Heart right ventricle (tissue), 16 donors: ENCODE measurements at regions not wholly inside any gene's neighbourhood (a gene's known extent, or its start where the extent isn't known, plus 50 kb on each side); places are given as distances from the start of the nearest gene placed in this dataset.
"Not testable (repeated sequence)": the region's sequence is repeated elsewhere in the genome, so short reads cannot be mapped to it uniquely, and the experiment has no call there.

Experiments
- ATAC-seq, 8 donors: fragments of 200-7000 bp; cut with Tn5 transposase; one replicate each; pipeline ENCODE4 v1.9.1; 2020; ENCODE audit warnings: mild to moderate bottlenecking in 8 of 8, moderate library complexity in 8 of 8, moderate number of reproducible peaks in 1 of 8
- DNase-seq, 2 donors: peaks; one replicate each; pipeline ENCODE4 v3.0.0-alpha.2; 2020
- H3K27ac ChIP-seq, 10 donors: fragments of 200-600 bp; sonication (generic) in 2 of 10; one replicate each; pipeline versions ENCODE4 v1.5.0 to v1.8.0; 2020 to 2022; ENCODE audit warnings: mild to moderate bottlenecking in 3 of 10
- H3K27me3 ChIP-seq, 7 donors: fragments of 200-600 bp; one replicate each; pipeline ENCODE4 v1.8.0; 2021 to 2022; ENCODE audit warnings: mild to moderate bottlenecking in 2 of 7
- H3K36me3 ChIP-seq, 9 donors: fragments of 200-600 bp; sonication (generic) in 1 of 9; one replicate each; pipeline versions ENCODE4 v1.5.0 to v1.8.0; 2020 to 2022; ENCODE audit warnings: mild to moderate bottlenecking in 2 of 9
- H3K4me1 ChIP-seq, 9 donors: fragments of 200-600 bp; sonication (generic) in 1 of 9; one replicate each; pipeline versions ENCODE4 v1.5.0 to v1.8.0; 2020 to 2022; ENCODE audit warnings: mild to moderate bottlenecking in 4 of 9
- H3K4me3 ChIP-seq, 10 donors: fragments of 200-600 bp; sonication (generic) in 2 of 10; one replicate each; pipeline versions ENCODE4 v1.5.0 to v1.8.0; 2020 to 2022; ENCODE audit warnings: mild to moderate bottlenecking in 7 of 10, moderate library complexity in 2 of 10
- H3K9me3 ChIP-seq, 11 donors: fragments of 200-600 bp in 10 of 11; sonication (generic) in 2 of 11; one replicate each; pipeline versions ENCODE4 v1.5.0 to v1.8.0; 2013 to 2022; ENCODE audit warnings: mild to moderate bottlenecking in 2 of 11, control low read depth in 1 of 11, moderate library complexity in 1 of 11
- WGBS, 2 donors: extraction: QIAGEN DNeasy Blood & Tissue Kit; methylation state at CpG; one replicate each; pipeline ENCODE4 v1.1.7; 2013; ENCODE audit warnings: inconsistent platforms in 1 of 2; 5-methylcytosine and 5-hydroxymethylcytosine counted together
- intact Hi-C, 10 donors: fragments of 100-400 bp; cut with DNase I; formaldehyde crosslinking; loops; one replicate each; pipeline versions ENCODE4 v1.11.1 to v1.14.2; 2022
- TF ChIP-seq, protein P1 (sequence below), 9 donors: fragments of 200-600 bp; sonication (generic) in 2 of 9; IDR thresholded peaks; one replicate each; pipeline versions ENCODE4 v1.5.0 to v1.8.0; 2021 to 2022; ENCODE audit warnings: antibody characterized with exemption in 9 of 9, mild to moderate bottlenecking in 5 of 9, moderate library complexity in 1 of 9
- donor health status: Arrhythmogenic right ventricular cardiomyopathy.
- donor health status: ischemic (EF 13 %, LVEDD 7.1; RV severe dilation, severe dysfunction).
- donor health status: healthy with polysubstance abuse.
- donor health status: DM: no; HTN: yes; CAD: no.
- donor health status: DM: no; HTN: no; CAD: no.
- donor health status: ischemic (EF 25% LVEDD 6.9; RV normal size, moderate dysfunction).
- donor health status: ischemic (EF 25% LVEDD 5.7; RV mildly dilated, moderate dysfunction).
- donor health status: healthy.
- donor health status: DM: yes; HTN: yes; CAD: no.
- donor health status: Ischemic cardiomyopathy.
- donor health status: ischemic (EF 35%, LVEDD 5.7; RV mildly dilated, moderate dysfunction).
- donor health status: nonischemic (EF 11% LVEDD 7.7; RV severe dilation, severe dysfunction).
- donor health status: DM: yes; HTN: yes; CAD: no.
- donor health status: PGD.
- donor health status: ischemic (EF 29% LVEDD 5.4; RV normal size, mild dysfunction).
- donor health status: nonischemic (EF 23%, LVEDD 6.1; RV moderate dilation, normal function).

DNA sequence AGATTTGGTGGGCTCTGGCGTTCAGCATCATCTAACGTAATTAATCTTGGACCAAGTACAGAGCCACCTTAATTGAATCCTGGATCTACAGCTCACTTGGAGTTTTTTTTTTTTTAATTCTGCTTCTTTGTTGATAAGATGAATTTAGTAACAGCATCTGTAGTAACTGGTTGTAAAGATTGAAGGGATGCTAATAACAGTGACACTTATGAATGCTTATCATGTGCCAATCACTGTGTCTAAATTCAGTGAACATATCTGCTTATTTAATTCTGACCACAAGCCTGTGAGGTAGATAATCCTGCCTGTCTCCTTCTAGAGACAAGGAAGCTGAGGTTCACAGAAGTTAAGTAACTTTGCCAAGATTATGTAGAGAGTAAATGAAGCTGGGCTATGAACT, 408.0 kb downstream of the RWDD3 start:
- no peak for DNase-seq
- intact Hi-C loops, result no loop called here
- Histone ChIP-seq H3K4me3 (no peak overlapping the region), H3K27me3 (no peaks in the 10 kb centered on the region), H3K4me1 (no peaks in the 10 kb centered on the region), H3K27ac (no peak overlapping the region), H3K9me3 (no peaks in the 10 kb centered on the region), H3K36me3 (no peaks in the 10 kb centered on the region)
- no peak for ATAC-seq
- 81 to 90% methylated on average over 2 of the region's 2 CpGs for WGBS, 2 donors
- TF ChIP-seq, protein P1, sequence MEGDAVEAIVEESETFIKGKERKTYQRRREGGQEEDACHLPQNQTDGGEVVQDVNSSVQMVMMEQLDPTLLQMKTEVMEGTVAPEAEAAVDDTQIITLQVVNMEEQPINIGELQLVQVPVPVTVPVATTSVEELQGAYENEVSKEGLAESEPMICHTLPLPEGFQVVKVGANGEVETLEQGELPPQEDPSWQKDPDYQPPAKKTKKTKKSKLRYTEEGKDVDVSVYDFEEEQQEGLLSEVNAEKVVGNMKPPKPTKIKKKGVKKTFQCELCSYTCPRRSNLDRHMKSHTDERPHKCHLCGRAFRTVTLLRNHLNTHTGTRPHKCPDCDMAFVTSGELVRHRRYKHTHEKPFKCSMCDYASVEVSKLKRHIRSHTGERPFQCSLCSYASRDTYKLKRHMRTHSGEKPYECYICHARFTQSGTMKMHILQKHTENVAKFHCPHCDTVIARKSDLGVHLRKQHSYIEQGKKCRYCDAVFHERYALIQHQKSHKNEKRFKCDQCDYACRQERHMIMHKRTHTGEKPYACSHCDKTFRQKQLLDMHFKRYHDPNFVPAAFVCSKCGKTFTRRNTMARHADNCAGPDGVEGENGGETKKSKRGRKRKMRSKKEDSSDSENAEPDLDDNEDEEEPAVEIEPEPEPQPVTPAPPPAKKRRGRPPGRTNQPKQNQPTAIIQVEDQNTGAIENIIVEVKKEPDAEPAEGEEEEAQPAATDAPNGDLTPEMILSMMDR (IDR thresholded peaks at IDR 0.05), result no peak

DNA sequence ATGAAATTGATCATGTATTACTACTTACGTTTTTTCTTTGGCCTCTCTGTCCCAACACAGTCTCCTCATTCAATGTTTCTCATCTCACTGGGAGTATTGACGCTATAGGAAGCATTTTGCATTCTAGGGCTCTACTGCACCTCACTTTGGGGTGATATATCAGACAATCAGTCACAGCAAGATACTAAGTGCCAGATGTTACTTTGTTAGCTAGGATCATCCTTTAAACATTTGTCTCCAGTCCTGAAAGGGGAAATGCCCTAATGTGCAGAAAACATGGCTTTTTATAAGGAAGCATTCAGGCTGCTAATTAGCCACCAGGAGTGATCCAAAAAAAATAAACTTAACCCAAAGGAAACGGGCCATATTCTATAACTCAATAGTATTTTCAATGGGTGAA, 409.1 kb downstream of the RWDD3 start:
- Histone ChIP-seq H3K9me3 (no peaks in the 10 kb centered on the region), H3K4me1 (no peaks in the 10 kb centered on the region), H3K36me3 (no peaks in the 10 kb centered on the region), H3K27ac (no peak overlapping the region), H3K27me3 (no peaks in the 10 kb centered on the region), H3K4me3 (no peak overlapping the region)
- ATAC-seq, result no peak
- intact Hi-C loops, result no loop called here
- 60 to 70% methylated on average over 3 of the region's 3 CpGs for WGBS, 2 donors
- TF ChIP-seq, protein P1 (IDR thresholded peaks at IDR 0.05), result no peak
- DNase-seq, result no peak

- not testable (repeated sequence) for H3K27me3 ChIP-seq
Observed at GRCh38 chr1:95645126-95645525, 411.1 kb downstream of the RWDD3 start.

GRCh38 chr1:95650631-95651030, 416.6 kb downstream of the RWDD3 start:
- intact Hi-C loops, result no loop called here
- Histone ChIP-seq H3K9me3 (no peaks in the 10 kb centered on the region), H3K4me3 (no peak overlapping the region), H3K4me1 (no peaks in the 10 kb centered on the region), H3K36me3 (no peaks in the 10 kb centered on the region), H3K27me3 (peaks cover 0 to 4% (median 0%) of the 10 kb centered on the region in 7 donors), H3K27ac (no peak overlapping the region)
- no peak for ATAC-seq
- TF ChIP-seq, protein P1 (IDR thresholded peaks at IDR 0.05), result no peak
- 87 to 94% methylated on average over 3 of the region's 3 CpGs for WGBS, 2 donors
- DNase-seq, result no peak

More at GRCh38 chr1:95645126-95645525, 411.1 kb downstream of the RWDD3 start:
- H3K27ac ChIP-seq, DNase-seq, intact Hi-C loops, H3K36me3 ChIP-seq, H3K9me3 ChIP-seq, H3K4me1 ChIP-seq, ATAC-seq, H3K4me3 ChIP-seq: not testable (repeated sequence)
- 83 to 86% methylated on average over 6 of the region's 6 CpGs for WGBS, 2 donors

DNA sequence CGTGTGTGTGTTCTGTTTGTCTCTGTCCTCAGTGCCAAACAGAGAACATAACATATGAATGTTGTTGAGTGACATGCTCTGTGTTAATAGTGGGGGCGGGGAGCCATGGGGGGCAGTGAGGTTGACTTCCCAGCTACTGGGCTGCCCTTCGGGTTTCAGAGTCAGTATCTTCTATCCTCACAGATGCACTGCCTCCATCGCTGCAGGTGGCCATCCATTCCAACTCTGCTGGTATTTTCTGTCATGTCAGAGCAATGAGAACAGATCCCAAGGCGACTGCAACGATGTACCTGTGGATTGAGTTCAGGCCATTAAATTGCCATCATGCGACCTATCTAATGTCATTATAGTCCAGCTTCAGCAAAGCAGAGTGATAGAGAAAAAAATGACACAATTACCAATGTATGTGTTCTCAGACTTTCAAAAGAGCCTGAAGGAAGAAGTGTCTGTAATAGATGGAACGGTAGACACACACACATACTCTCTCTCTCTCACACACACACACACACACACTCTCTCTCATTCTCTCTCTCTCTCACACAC, 418.5 kb downstream of the RWDD3 start:
- peaks cover 0 to 5% (median 0%) of the 10 kb centered on the region in 7 donors for H3K27me3 ChIP-seq
- H3K4me1 ChIP-seq, result no peaks in the 10 kb centered on the region
- H3K27ac ChIP-seq, result no peak overlapping the region
- no peak overlapping the region for H3K4me3 ChIP-seq
- intact Hi-C loops, result no loop called here
- TF ChIP-seq, protein P1 (IDR thresholded peaks at IDR 0.05), result no peak
- WGBS, 2 donors, result 75 to 79% methylated on average over 8 of the region's 8 CpGs
- ATAC-seq (no peak), DNase-seq (no peak)
- H3K36me3 ChIP-seq, result no peaks in the 10 kb centered on the region
- H3K9me3 ChIP-seq, result no peaks in the 10 kb centered on the region
